HEK293 (cell line): ENCODE measurements at regions not wholly inside any gene's neighbourhood (a gene's known extent, or its start where the extent isn't known, plus 50 kb on each side); places are given as distances from the start of the nearest gene placed in this dataset.

ENCODE experiments used
- CTCF ChIP-seq: fragments of 450-650 bp; formaldehyde crosslinking; IDR thresholded peaks from 2 replicates; pipeline ENCODE4 v1.5.1; 2016; ENCODE audit warnings: missing biosample characterization, missing genetic modification characterization
- ZBTB1 ChIP-seq: fragments of 450-650 bp; formaldehyde crosslinking; IDR thresholded peaks from 2 replicates; pipeline ENCODE4 v1.5.1; 2016; ENCODE audit warnings: missing biosample characterization, missing genetic modification characterization

GRCh38 chr4:72984351-72984750 lies 85.2 kb downstream of the COX18 start:
- TF ChIP-seq CTCF (tag by site-specific recombination) (no peak), ZBTB1 (no peak)
